SU-DHL-6 (cell line): ENCODE measurements at regions not wholly inside any gene's neighbourhood (a gene's known extent, or its start where the extent isn't known, plus 50 kb on each side); places are given as distances from the start of the nearest gene placed in this dataset.

Experiments used
- H2AFZ ChIP-seq: fragments of 200-600 bp; sonication (generic); 2 replicates; pipeline ENCODE4 v1.6.1; 2014; ENCODE audit warnings: low read depth, mild to moderate bottlenecking, moderate library complexity, mixed read lengths, antibody characterized with exemption, low read length; ENCODE audit not compliant: severe bottlenecking
- H3F3A ChIP-seq: fragments of 200-600 bp; shearing (Covaris generic); 2 replicates; pipeline ENCODE4 v1.6.0; 2016; ENCODE audit warnings: antibody characterized with exemption, mild to moderate bottlenecking; ENCODE audit not compliant: insufficient read depth
- H3K27ac ChIP-seq: fragments of 200-600 bp; sonication (generic); 2 replicates; pipeline ENCODE4 v1.5.1; 2016; ENCODE audit warnings: low read depth, mild to moderate bottlenecking, low read length, moderate library complexity, mixed read lengths
- H3K27me3 ChIP-seq: fragments of 200-600 bp; sonication (generic), shearing (Covaris generic); 2 replicates; pipeline ENCODE4 v1.6.0; 2014; ENCODE audit warnings: mild to moderate bottlenecking, low read length
- H3K36me3 ChIP-seq: fragments of 200-600 bp; sonication (generic); 2 replicates; pipeline ENCODE4 v1.6.1; 2014; ENCODE audit warnings: mild to moderate bottlenecking, low read length, mixed read lengths
- H3K4me2 ChIP-seq: fragments of 300-600, 200-600 bp; shearing (Covaris generic), sonication (generic); 2 replicates; pipeline ENCODE4 v1.6.0; 2014; ENCODE audit warnings: low read length, low read depth, mild to moderate bottlenecking; ENCODE audit not compliant: poor library complexity, severe bottlenecking
- H3K4me3 ChIP-seq: fragments of 200-600 bp; sonication (generic); 2 replicates; pipeline ENCODE4 v1.5.1; 2014; ENCODE audit warnings: antibody characterized with exemption, low read length, mild to moderate bottlenecking, mixed read lengths; ENCODE audit not compliant: insufficient read depth, poor library complexity, severe bottlenecking
- H3K79me2 ChIP-seq: fragments of 200-600 bp; sonication (generic); 2 replicates; pipeline ENCODE4 v1.6.1; 2014; ENCODE audit warnings: mild to moderate bottlenecking, low read length, moderate library complexity; ENCODE audit not compliant: insufficient read depth
- H3K9ac ChIP-seq: fragments of 200-600 bp; sonication (generic); 2 replicates; pipeline ENCODE4 v1.7.0; 2014; ENCODE audit warnings: mild to moderate bottlenecking, low read length
- H3K9me2 ChIP-seq: fragments of 200-600 bp; sonication (generic); replicated peaks from 2 replicates; pipeline ENCODE4 v1.6.1; 2014; ENCODE audit warnings: low read length; ENCODE audit not compliant: insufficient read depth
- H3K9me3 ChIP-seq: fragments of 200-600 bp; sonication (generic); 2 replicates; pipeline ENCODE4 v1.6.1; 2014; ENCODE audit warnings: low read length, mixed read lengths; ENCODE audit not compliant: insufficient read depth
- H4K20me1 ChIP-seq: fragments of 200-600 bp; sonication (generic); 2 replicates; pipeline ENCODE4 v1.6.1; 2014; ENCODE audit warnings: low read depth, mild to moderate bottlenecking, antibody characterized with exemption, low read length, moderate library complexity, mixed read lengths
- EZH2phosphoT487 ChIP-seq: fragments of 200-600 bp; sonication (generic), shearing (Covaris generic); conservative IDR thresholded peaks from 2 replicates; pipeline ENCODE4 v1.6.1; 2018; ENCODE audit warnings: mild to moderate bottlenecking, antibody characterized with exemption, low read length, moderate library complexity, mixed read lengths
- TF ChIP-seq, protein P1 (sequence below): fragments of 200-600 bp; sonication (generic); IDR thresholded peaks from one replicate; pipeline ENCODE4 v1.5.1; 2017; ENCODE audit warnings: antibody characterized with exemption, mild to moderate bottlenecking, low read length, moderate library complexity; ENCODE audit not compliant: insufficient read depth, poor library complexity, severe bottlenecking

- no peak overlapping the region for H3K4me2 ChIP-seq
- no peaks in the 10 kb centered on the region for H3K79me2 ChIP-seq
- H3K36me3 ChIP-seq: no peaks in the 10 kb centered on the region
- no peaks in the 10 kb centered on the region for H3K9me2 ChIP-seq
- H3K27ac ChIP-seq: no peak overlapping the region
- no peaks in the 10 kb centered on the region for H3F3A ChIP-seq
- no peaks in the 10 kb centered on the region for H3K27me3 ChIP-seq
- no peaks in the 10 kb centered on the region for H3K9me3 ChIP-seq
- no peak overlapping the region for H2AFZ ChIP-seq
- H4K20me1 ChIP-seq: no peaks in the 10 kb centered on the region
- no peak for TF ChIP-seq EZH2phosphoT487
- TF ChIP-seq, protein P1, sequence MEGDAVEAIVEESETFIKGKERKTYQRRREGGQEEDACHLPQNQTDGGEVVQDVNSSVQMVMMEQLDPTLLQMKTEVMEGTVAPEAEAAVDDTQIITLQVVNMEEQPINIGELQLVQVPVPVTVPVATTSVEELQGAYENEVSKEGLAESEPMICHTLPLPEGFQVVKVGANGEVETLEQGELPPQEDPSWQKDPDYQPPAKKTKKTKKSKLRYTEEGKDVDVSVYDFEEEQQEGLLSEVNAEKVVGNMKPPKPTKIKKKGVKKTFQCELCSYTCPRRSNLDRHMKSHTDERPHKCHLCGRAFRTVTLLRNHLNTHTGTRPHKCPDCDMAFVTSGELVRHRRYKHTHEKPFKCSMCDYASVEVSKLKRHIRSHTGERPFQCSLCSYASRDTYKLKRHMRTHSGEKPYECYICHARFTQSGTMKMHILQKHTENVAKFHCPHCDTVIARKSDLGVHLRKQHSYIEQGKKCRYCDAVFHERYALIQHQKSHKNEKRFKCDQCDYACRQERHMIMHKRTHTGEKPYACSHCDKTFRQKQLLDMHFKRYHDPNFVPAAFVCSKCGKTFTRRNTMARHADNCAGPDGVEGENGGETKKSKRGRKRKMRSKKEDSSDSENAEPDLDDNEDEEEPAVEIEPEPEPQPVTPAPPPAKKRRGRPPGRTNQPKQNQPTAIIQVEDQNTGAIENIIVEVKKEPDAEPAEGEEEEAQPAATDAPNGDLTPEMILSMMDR: no peak
- no peak overlapping the region for H3K9ac ChIP-seq
- no peak overlapping the region for H3K4me3 ChIP-seq
Measured at GRCh38 chr4:133855001-133855400, 346.6 kb downstream of the PABPC4L start.

DNA sequence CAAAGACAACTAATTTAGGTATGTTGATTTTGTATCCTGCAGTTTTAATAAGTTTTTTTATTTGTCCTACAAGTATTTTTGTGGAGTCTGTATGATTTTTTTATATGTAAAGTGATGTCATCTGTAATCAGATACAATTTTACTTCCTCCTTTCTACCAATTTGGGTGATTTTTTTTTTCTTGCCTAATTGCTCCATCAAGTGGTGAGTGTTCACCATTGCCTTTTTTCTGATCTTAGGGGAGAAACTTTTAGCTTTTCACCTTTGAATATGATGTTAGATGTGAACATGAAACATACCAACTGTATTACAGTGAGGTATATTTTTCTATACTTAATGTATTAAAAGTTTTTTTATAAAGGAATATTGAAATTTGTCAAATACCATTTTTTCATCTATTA, 362.3 kb downstream of the PABPC4L start:
- H3K9ac ChIP-seq: no peak overlapping the region
- H3K4me3 ChIP-seq: no peak overlapping the region
- no peaks in the 10 kb centered on the region for H3K9me3 ChIP-seq
- no peak overlapping the region for H2AFZ ChIP-seq
- no peaks in the 10 kb centered on the region for H3K27me3 ChIP-seq
- H4K20me1 ChIP-seq: no peaks in the 10 kb centered on the region
- H3K79me2 ChIP-seq: no peaks in the 10 kb centered on the region
- H3K4me2 ChIP-seq: no peak overlapping the region
- no peaks in the 10 kb centered on the region for H3F3A ChIP-seq
- no peak for TF ChIP-seq EZH2phosphoT487
- TF ChIP-seq, protein P1: no peak
- H3K9me2 ChIP-seq: no peaks in the 10 kb centered on the region
- H3K36me3 ChIP-seq: no peaks in the 10 kb centered on the region
- no peak overlapping the region for H3K27ac ChIP-seq

DNA sequence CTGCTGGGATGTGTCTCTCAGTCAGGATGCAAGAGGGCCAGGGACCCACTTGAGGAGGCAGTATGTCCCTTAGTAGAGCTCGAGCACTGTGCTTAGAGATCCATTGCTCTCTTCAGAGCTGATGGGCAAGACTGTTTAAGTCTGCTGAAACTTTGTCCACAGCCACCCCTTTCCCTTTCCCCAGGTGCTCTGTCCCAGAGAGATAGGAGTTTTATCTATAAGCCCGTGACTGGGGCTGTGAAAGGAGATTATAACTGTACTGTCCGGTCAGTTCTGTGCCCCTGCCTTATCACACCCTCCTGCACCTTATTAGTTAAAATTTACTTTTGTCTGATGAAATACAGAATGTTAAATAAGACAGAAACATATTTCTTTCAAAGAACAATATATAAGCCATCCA, 378.4 kb downstream of the PABPC4L start:
- no peaks in the 10 kb centered on the region for H3K79me2 ChIP-seq
- no peaks in the 10 kb centered on the region for H3K9me3 ChIP-seq
- no peak overlapping the region for H3K4me2 ChIP-seq
- H3K9me2 ChIP-seq: no peaks in the 10 kb centered on the region
- H4K20me1 ChIP-seq: no peaks in the 10 kb centered on the region
- H3K36me3 ChIP-seq: no peaks in the 10 kb centered on the region
- H3K27ac ChIP-seq: no peak overlapping the region
- H2AFZ ChIP-seq: no peak overlapping the region
- H3K27me3 ChIP-seq: no peaks in the 10 kb centered on the region
- no peak overlapping the region for H3K9ac ChIP-seq
- TF ChIP-seq EZH2phosphoT487: no peak
- TF ChIP-seq, protein P1: no peak
- H3F3A ChIP-seq: no peaks in the 10 kb centered on the region
- no peak overlapping the region for H3K4me3 ChIP-seq

- Histone ChIP-seq H4K20me1 (no peaks in the 10 kb centered on the region), H3K36me3 (no peaks in the 10 kb centered on the region), H3K4me2 (no peak overlapping the region), H3K27me3 (no peaks in the 10 kb centered on the region), H2AFZ (no peak overlapping the region), H3K9me3 (no peaks in the 10 kb centered on the region), H3K9ac (no peak overlapping the region), H3K27ac (no peak overlapping the region), H3K79me2 (no peaks in the 10 kb centered on the region), H3K9me2 (no peaks in the 10 kb centered on the region), H3F3A (no peaks in the 10 kb centered on the region; the same call in 1 of the 2 replicates), H3K4me3 (no peak overlapping the region)
- no peak for TF ChIP-seq EZH2phosphoT487
- TF ChIP-seq, protein P1: no peak
Measured at GRCh38 chr4:133812954-133813353, 388.6 kb downstream of the PABPC4L start.
